CD4-positive, alpha-beta T cell treated with Interleukin-6 at 100 ng/mL for 8 hours (primary cell): ENCODE measurements at regions not wholly inside any gene's neighbourhood (a gene's known extent, or its start where the extent isn't known, plus 50 kb on each side); places are given as distances from the start of the nearest gene placed in this dataset.
"Not testable (repeated sequence)": the region's sequence is repeated elsewhere in the genome, so short reads cannot be mapped to it uniquely, and the experiment has no call there.

Experiments used
- DNase-seq: peaks from one replicate; pipeline ENCODE4 v3.0.0-alpha.2; 2020; ENCODE audit warnings: mixed read lengths, low spot score

DNA sequence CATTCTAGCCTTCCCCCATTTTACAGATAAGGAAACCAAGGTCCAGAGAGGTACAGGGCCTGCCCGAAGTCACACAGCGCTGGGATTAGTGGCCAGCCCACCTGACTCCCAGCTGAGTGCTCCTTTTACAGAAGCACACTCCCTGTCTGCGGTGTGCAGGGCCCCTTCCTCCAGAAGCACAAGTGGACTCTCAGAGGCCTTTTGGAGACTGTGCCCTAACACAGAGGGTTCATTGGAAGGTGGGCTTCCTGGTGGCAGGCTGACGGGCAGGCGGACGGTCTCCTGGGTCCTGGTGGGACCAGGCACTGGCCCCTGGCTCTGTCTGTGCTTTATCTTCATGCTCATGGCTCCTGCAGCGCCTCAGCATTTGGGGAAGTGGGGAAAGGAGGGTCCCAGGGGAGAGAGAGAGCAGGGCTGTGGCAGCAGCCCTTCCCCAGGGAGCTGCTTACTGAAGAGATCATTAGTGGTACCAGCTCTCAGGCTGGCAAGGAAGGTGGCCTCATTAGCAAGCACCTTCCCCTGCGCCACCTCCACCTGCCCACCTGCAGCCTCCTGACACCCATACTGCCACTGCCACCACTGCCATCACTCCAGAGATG is 83.1 kb upstream of the GOLGA6L4 start:
- DNase-seq: not testable (repeated sequence)

DNA sequence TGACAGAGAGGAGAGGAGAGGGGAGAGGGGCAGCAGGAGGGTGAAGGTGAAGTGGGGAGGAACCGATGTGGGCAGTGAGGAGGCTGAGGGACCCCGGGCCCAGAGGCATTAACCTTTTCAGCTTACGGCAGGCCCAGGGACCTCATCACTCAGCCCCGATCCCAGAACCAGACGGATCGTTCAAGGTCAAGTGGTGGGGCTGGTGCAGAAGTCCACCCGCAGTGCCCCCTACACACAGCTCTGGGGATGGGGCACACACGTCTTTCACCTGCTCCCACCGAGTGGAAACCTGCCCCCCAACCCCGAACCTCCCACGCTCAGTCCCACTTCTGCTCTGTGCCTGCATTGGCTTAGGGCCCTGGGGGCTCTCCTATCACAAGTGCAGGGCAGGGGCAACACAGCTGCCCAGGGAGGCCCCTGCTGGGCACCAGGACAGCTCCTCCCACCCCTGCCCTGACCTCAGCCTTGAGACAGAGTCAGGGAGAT is 81.9 kb upstream of the GOLGA6L4 start:
- not testable (repeated sequence) for DNase-seq

DNA sequence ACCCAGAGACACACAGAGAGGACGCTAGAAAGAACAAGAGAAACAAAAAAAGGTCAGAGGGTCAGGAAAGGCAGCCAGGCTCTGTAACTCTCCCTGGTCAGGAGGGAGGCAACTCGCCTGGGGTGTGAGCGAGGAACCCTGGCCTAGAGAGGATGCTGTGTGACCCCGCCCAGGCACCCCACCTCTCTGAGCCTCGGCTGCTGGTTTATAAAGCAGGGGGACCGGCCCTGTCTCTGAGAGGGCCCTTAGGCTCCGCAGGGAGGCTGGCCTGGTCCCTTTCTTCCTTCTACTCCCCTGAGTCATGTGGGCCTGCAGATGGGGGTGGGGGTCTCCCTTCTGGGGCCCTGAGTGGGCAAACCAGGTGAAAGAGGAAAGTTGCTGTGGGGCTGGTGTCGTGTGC is 81.3 kb upstream of the GOLGA6L4 start:
- DNase-seq: not testable (repeated sequence)

DNA sequence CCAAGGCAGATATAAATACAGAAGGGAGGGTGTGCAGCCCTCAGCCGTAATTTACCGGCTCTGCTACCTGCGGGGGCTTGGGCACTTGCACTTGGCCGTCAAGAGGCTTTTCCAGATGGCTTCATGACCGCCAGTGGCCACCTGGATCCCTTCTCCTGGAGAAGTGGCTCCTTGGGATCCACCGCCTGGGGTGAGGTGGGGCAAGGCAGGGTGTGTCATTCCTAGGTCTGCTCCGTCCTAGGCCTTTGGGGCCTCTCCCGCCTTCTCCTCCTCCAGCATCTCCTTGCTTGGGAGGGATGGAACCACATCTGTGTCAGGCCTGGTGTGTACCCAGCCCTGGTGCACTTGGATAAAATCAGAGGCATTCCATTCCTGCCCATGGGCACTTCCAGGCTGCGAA is 80.8 kb upstream of the GOLGA6L4 start:
- not testable (repeated sequence) for DNase-seq

DNA sequence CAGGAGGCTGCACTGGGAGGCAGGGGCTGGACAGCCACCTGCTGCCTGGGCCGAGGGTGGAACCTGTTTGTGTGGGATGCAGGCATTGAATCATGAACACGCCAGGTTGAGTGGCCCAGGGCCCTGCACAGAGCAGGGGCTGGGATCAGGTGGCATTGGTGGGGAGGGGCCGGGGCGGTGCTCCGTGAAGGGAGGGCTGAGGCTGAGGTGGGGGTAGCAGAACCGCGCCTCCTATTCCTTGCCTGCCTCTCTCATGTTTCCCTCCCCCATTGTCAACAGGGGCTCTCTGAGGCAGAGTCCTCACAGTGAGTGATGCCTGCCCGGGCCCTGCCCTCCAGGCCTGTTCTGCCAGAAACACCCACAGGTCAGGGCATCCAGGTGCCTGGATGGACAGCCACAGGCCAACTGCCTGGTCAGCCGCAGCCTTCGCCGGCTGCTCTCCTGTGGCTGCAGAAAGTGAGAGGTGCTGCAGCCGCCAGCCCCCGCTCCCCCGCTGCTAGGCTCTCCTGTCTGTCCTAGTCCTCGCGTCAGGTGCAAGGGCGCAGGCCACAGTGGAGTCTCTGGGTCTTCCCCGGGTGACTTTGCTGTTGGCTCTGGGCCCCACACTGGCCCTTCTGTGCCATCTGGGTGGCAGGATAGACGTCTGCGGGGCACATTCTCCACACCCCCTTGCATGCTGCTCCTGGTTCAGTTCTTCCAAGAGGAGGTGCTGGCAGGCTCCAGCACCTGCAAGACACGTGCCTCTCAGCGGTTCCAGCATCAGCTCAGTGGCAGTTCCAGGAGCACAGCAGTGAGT is 79.6 kb upstream of the GOLGA6L4 start:
- not testable (repeated sequence) for DNase-seq

DNA sequence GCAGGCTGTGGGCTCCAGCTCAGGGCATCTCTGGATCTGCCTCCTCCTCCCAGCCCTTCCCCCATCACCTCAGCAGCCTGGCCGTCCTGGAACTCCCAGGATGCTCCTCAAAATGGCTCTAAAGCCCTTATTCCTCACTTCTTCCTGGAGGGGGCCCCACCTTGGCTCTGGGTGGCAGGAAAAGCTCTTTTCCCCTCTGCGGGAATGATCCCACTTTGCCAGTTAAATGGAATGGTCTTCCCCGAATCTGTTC is 79.1 kb upstream of the GOLGA6L4 start:
- DNase-seq: not testable (repeated sequence)

DNA sequence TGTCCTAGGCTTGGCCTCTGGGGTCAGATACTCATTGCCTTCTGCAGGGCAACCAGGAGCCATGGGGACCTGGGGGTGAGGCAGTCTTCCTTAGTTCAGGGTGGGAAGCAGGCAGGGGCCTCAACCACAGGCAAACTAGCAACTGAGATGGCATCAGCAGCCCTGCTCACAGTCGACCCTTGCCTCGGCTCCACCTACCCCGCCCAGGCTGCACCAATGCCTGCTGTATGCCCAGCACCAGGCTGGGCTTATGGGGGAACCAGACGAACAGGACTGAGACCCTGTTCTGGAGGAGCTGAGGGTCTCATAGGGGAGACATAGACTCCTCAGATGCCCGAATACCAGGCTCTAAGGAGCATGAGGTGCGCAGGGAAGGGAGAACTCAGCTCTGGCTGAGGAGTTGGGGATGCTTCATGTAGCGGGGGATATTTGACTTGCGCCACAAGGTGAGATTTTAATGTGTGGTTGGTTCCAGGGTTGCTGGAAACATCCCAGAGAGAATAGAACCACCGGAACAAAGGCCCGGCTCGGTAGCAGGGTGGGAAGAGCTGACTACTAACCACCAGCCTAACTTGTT is 78.4 kb upstream of the GOLGA6L4 start:
- DNase-seq: not testable (repeated sequence)

DNA sequence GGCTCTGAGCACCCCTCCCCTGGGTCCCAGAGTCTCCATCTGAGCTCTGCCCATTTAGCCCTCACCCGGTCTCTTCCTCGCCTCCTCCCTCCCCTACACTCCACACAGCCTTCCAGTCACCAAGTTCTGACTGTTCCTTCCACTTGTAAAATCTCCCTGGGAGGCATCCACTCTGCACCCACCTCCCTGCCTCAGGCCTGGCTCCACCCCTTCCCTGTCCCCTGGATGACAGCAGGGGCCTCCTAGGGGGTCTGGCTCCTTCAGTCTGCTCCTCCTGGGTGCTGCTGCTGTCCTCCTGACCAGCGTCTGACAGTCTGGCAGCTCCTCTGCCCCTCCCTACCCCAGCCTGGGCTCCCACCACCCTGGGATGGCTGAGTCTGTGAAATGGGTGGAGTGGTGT is 77.7 kb upstream of the GOLGA6L4 start:
- not testable (repeated sequence) for DNase-seq

DNA sequence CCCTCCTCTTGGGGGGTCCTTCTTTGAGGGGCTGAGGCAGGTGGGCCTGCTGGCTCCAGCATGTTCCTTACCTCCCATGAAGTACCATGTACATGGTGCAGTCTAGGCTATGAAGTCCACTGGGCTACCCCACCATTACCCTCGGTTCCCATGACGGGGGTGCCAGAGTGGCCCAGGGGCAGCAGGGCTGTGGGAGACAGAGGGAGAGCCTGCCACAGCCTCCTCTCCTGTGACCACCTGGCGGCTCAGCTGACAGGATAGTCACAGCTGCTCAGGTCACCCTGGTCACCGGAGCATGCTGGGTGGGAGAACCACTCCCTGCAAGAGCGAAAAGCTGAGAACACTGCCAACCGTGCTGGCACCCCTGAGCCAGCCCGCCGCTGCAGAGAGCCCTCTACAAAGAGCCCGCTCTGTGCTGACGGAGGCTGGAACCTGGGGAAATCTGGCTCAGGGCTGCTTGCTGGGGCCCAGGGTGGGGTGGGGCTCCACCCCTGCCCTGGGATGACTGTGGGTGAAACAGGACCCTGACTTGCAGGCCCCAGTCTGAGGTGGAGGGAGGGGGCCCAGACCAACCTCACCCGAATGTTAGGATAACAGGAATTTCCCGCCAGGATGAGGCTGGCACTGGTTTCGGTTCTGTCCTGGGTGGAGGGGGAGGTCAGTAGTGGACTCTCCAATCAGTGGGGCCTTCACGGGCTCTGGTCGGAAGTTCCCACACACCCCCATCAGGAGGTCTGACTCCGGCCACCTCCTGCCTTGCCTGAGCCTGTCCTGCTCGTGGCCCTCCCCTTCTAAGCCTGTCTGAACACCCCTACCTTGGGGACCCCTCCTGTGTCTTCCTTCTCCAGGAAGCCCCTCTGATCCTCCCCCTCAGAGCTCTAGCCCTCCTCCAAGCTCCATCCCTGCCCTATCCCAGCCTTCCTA is 76.0 kb upstream of the GOLGA6L4 start:
- DNase-seq: not testable (repeated sequence)

DNA sequence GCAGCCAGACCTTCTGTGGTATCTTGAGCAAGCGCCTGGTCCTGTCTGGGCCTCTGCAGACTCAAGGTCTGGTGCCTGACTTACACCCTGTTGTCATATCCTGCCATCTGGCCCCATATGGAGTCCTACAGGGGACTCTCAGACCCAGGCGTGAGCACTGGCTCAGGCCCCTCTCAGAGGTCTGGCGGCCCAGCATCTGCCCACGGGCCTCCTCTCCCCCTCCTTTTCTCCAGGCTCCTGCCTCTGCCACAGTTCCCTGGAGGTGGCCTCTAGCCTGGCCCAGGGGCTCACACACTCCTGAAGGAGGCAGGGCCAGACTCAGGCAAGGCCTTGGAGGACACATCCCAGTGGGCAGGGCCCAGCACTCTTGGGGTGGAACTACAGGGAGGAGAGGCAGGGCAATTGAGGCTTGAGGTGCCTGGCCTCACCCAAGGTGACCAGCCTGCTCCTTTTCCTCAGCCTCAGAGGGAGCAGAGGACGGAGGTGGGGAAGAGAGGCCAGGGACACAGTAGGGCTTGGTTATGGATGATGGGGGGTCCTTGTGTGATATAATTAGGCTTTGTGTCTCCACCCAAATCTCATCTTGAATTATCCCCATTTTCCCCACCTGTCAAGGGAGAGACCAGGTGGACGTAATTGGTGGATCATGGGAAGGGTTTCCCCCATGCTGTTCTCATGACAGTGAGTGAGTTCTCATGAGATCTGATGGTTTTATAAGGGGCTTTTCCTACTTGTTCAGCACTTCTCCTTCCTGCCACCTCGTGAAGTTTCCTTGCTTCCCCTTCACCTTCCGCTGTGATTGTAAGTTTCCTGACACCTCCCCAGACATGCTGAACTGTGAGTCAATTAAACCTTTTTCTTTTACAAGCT is 70.9 kb upstream of the GOLGA6L4 start:
- not testable (repeated sequence) for DNase-seq

DNA sequence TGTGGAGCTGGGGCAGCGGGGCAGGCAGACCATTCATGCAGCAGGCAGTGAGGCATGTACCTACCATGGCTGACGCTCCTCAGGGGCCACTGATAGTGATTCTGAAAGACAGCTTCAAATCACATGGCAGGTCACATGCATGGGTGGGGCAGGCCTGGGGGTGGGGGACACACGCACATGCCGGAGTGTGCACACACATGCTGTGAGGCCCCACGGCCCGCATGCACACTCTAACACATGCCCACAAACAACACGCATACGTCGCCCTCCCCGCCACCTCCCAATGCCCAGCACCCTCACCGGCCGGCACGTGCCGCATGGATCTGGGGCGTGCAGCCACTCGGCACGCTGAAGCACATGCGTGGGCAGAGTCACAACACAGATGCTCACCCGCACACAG is 65.5 kb upstream of the GOLGA6L4 start:
- not testable (repeated sequence) for DNase-seq

DNA sequence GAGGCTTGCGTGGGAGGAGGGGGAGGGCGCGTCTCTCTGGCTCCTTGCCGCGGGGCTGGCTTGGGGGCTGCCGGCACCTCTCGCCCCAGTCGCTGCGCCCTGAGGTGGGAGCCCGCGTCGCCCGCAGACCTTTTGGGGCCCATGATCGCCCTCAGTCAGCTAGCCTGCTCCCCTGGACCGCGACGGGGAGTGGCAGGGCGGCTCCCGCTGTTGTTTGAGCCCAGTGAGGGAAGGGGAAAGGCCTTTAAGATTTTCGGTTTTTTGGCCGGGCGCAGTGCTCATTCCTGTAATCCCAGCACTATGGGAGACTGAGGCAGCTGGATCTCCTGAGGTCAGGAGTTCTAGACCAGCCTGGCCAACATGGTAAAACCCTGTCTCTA is 62.4 kb upstream of the GOLGA6L4 start:
- DNase-seq: not testable (repeated sequence)
